ENCODE measurements at regions not wholly inside any gene's neighbourhood (a gene's known extent, or its start where the extent isn't known, plus 50 kb on each side); places are given as distances from the start of the nearest gene placed in this dataset.

DNA sequence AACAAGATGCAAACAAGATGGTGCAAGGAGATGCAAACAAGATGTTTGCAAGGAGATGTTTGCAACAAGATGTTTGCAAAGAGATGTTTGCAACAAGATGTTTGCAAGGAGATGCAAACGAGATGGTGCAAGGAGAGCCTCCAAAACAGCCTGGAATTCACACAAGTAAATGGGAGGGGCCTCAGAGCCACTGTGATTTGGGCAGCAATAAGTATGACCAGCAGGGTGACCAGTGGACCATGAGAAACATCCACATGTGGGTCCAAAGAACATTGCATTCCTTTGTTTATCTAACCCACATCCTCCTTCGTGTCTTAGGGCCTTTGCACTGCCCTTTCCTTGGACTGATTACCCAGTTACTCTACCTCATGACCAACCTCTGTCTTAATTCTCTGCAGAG, 162.9 kb downstream of the PLPP3 start:
- DNase-seq: no peak

DNA sequence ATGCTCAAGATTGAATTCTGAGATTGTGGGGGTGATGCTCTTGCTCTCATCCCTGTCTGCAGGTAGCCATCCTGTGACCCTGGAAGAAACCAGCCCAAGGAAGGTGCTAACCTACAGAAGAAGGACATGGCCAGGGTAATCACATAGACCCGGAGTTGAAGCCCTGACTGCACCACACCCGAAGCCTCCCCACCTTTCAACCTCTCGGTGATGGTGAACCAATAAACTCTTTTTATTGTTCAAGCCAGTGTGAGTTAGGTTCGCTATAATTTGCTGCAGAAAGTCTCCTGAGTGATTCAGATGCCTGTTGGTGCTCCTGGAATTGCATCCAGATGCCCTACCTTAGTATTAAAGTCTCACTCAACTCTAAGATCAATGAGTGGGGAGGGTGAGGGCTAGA, 163.6 kb downstream of the PLPP3 start:
- no peak for DNase-seq

- no peak for DNase-seq
Observed at GRCh38 chr1:56415258-56415657, 164.1 kb downstream of the PLPP3 start.

- DNase-seq: peak; percentile 30
Observed at GRCh38 chr1:56414728-56415224, 164.6 kb downstream of the PLPP3 start.

GRCh38 chr1:56413671-56414199, 165.6 kb downstream of the PLPP3 start:
- no peak for DNase-seq

DNA sequence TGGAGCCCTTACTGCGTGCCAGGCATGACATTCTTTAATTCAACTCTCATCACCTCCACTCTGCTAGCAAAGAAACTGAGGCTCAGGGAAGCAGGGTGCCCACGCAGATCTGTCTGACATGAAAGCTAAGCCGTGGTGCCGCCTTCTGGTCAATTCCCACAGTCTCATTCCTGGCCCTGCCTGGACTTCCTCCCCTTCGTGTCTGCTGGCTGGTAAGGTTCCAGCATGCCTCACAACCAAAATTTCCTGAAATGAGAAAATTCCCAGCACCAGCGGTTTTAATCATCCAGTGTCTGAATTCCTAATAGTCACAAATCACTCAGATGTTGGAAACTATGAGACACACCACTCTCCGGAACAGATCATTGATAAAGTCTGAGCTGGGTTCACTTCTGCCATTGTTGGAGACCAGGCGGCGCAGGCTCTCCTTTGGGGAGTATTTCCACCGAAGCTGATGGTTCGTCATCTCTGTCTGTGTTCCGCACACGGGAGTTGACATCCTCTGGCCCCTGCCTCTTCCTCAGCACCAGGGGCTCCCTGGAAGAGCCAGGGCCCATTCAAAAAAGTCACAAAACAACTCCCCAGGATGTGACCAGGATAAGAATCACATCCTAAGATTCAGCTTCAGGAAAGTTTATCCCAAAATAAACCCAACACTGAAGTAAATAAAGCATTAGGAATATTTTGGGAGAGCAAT, 167.7 kb downstream of the PLPP3 start:
- DNase-seq: no peak

DNA sequence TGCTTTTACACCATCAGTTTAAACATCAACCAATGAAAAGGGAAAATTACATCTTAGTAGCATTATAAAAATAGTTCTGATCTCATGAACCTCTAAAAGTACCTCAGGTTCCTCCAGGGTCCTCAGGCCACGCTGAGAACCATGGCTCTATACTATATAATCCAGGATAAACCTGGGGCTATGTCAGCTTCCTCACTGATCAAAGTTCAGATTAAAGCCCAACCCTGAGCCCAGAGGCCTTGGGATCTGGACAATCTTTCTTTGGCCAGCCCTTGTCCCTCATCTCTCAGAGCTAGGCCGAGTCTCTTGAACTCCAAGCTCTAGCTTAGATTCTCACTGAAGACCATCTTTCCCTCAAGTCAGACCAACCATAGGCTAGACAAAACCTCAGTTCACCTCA, 168.3 kb downstream of the PLPP3 start:
- no peak for DNase-seq

GRCh38 chr1:56410405-56410804, 169.0 kb downstream of the PLPP3 start:
- DNase-seq: no peak

DNA sequence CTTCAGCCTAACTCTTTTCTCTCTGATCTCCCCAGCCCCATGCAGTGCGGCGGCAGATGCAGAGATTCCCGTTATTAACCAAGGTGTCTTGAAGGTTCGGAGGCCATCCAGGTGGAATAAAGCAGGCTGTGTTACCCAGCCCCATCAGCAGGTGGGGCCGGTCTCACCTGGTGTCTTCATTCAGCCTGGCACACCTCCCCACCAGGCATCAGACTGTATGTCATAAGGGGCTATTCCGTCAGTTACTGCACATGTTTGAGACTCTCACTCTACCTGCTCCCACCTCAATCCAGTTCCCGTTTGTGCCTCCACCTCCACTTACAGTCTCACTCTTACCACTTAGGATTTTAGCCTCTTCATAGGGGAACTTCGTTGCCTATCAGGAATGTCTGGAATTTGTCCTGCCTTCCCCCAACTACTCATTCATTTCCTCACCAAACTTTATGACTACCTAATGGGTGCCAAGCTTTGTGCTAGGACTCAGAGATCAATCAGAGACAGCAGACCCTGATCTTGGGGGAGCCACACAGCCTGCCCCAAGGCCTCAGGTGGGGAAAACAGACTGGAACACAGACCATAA, 170.2 kb downstream of the PLPP3 start:
- DNase-seq: no peak

GRCh38 chr1:56406821-56407220, 172.5 kb downstream of the PLPP3 start:
- no peak for DNase-seq

- no peak for DNase-seq
Observed at GRCh38 chr1:56404561-56405030, 174.8 kb downstream of the PLPP3 start.

DNA sequence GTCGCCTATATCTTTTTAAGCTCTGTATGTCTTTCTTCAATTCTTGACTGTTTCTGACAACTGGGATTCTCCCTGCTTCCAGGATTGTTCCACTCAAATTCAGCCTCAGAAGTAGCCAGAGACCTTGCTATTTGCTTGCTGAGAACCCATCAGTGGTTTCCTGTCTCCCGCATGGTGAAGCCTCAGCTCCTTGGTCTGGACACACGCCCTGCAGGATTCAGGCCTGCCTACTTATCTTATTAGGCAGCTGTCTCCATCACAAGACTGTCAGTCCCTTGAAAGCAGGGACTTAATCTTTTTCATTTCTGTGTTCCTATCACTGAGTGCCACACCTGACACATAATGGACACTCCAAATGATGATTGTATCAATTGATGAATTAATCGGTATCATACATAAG, 175.3 kb downstream of the PLPP3 start:
- DNase-seq: no peak

- DNase-seq: no peak
Observed at GRCh38 chr1:56403321-56403720, 176.0 kb downstream of the PLPP3 start.

DNA sequence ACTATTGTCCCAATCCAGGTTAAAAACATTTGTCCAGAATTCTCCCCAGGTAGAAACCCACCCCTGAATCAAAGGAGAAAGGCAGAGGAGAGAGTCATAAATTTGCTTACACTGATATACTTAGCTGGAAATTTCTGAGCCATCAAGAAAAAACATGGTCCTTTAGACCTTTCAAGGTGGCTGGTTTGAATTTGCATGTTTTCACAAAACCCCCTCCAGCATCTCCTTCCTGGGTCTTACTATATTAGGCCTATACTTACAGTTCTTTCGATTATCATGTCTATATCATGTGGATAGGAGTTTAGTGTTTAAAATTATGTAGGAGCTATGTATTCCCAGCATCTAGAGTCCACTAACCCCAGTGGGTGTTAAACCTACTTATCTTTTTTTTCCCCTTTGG, 178.2 kb downstream of the PLPP3 start:
- no peak for DNase-seq

DNA sequence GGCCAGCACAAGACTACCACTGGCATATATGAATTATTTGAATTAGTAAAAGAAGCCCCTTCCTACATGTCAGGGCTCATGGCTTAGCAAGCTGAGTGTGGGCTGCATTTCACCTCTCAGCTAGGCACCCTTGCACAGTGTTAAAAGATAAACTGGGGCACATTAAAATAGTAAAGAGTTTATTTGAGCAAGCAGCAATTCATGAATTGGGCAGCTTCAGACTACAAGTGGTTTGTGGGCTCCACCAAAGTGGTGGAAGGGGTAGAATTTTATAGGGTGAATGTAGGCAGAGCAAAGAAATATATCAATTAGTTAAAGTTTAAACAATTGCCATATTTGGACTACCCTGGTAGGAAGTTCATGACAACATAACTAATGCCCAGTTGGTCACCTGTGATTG, 178.8 kb downstream of the PLPP3 start:
- DNase-seq: no peak

- no peak for DNase-seq
Observed at GRCh38 chr1:56399795-56400194, 179.6 kb downstream of the PLPP3 start.

- no peak for DNase-seq
Observed at GRCh38 chr1:56399326-56399725, 180.0 kb downstream of the PLPP3 start.

- DNase-seq: no peak
Observed at GRCh38 chr1:56397811-56398231, 181.5 kb downstream of the PLPP3 start.

DNA sequence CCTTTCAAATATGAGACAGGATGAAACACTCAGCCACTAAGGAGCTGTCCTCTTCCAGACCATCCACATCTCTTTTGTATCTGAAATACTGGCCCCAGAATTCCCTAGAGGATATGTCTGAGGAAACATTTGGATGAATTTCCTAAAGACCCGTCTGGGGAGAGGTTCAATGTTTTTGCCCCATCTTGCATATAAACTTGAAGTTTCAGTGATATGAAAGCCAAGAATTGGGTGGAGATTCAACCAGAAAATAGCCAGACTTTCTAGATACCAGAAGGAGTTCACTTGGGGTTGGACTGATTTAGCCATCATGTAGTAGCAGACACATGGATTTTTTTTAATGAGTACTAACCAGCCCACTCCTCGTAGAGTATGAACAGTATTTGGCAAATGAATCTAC, 182.0 kb downstream of the PLPP3 start:
- no peak for DNase-seq

- DNase-seq: no peak
Observed at GRCh38 chr1:56396581-56396980, 182.8 kb downstream of the PLPP3 start.

DNA sequence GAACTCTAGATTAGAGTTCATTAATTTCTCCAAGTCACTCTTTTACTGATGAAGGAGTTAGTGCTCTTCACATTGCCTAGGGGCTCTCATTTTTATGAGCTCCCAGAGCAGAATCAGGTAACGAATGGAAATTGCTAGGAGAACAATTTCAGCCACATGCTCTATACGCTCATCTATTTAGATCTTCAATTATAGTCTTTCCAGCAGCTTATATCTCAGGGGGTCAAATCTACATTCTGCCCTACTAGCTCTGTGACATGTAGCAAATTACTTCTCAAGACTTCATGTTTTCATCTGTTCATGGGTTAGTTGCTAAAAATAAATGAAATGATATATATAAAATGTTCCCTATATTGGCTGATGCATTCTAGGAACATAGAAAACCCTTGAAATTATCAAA, 183.6 kb downstream of the PLPP3 start:
- no peak for DNase-seq

- DNase-seq: no peak
Observed at GRCh38 chr1:56394298-56394697, 185.1 kb downstream of the PLPP3 start.

DNA sequence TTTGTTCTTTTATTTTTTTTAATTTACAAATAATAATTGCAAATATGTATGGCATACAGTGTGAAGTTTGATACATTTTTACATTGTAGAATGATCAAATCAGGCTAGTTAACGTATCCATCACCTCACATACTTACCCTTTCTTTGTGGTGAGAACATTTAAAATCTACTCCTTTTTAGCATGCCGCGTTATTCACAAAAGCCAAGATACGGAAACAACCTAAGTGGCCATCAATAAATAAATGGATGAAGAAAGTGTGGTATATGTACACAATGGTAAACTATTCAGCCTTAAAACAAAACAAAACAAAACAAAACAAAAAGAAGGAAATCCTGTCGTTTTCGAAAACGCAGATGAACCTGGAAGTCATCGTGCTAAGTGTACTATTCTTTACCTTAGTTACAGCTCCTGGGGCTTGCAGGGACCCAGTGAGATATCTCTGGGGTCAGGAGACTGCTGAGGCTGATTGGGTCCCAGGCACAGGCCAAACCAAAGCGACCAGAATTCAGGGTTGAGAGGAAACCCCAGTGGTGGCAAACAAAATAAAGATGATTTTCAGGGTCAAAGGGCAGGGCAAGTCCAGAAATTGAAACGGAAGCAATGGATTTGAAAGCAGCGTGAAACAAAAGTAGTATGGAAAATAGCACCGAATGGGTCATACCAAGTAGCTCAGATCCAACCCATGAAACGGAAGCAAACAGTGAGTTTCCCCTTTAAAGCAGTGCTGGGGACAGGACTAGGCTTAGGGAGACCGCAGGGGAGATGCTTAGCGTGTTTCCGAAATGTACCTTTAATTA, 188.2 kb downstream of the PLPP3 start:
- no peak for DNase-seq
